Fibroblast of skin of right biceps (primary cell): ENCODE measurements at regions not wholly inside any gene's neighbourhood (a gene's known extent, or its start where the extent isn't known, plus 50 kb on each side); places are given as distances from the start of the nearest gene placed in this dataset.
A peak's percentile ranks its signal among the peaks of the same experiment; 100 is the strongest.

ENCODE experiments used
- DNase-seq: peaks from one replicate; pipeline ENCODE4 v3.0.0-alpha.2; 2013

DNA sequence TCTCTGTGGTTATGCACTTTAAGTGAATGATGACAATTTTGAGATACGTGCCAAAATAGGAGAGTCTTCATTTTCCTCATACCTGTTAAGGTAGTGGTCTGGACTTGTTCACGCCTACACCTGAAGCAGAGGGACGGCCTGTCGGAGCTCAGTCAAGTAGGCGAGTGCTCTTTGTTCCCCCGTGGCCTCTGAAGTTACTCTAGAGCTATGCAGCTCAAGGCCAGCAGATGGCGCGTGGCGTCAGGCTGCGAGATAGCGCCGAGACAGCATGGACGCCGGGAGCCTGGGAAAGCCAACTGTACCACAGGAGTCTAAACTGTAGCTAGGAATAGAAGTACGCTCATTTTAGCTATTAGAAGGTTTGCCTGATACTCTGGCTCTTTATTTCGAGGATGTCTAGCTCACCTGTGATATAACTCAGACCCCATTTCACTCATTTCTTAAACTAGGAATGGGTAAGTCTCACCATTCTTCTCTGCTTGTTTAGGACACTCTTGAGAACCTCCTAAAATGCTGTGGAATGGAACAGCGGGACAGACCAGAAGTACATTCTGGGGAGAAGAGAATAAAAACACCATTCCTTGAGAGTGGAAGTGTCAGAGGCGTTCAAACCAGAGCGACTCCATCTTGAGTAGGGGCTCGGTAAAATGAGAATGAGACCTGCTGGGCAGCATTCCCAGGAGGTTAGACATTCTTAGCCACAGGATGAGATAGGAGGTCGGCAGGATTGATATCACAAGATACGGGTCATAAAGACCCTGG is 267.4 kb upstream of the HMGA2 start:
- DNase-seq = peak; percentile 84

DNA sequence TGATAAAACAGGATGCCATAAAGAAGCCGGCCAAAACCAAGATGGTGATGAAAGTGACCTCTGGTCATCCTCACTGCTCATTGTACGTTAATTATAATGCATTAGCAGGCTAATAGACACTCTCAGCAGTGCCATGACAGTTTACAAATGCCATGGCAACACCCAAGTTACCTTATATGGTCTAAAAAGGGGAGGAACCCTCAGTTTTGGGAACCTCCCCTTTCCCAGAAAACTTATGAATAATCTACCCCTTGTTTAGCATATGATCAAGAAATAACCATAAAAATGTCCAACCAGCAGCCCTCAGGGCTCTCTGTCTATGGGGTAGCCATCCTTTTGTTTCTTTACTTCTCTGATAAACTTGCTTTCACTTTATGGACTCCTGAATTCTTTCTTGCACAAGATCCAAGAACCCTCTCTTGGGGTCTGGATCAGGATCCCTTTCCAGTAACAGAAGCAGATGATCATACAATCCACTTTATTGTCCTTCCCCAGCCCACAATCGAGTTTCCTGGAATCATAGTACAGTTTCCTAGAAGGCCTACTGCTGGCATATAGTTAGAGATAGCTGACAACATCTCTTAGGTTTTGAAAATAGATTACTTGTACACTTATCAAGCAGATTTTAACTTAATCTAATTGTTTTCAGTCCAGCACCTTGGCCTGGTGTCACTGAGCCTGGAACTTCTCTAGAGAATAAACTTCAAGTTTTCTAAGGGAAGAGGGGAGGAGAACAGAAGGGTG is 266.7 kb upstream of the HMGA2 start:
- DNase-seq = peak; percentile 14

DNA sequence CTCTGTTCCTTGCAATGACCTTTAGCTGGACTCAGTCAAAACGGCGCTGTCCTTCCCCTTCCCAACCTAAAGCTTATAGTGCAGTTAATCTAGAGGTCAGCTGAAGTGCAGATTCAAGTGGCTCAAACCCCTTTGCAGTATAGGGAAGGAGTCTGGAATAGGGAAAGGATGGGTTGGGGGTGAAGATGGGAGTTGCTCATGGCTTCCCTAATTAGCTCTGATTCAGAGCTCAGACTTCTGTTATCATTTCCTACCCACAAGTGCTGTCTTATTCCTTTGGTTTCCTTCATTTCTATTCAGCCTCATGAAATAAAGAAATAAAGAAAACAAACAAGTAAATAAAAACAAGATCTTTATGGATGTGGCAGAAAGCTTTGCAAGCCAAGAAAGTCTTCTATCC is 264.0 kb upstream of the HMGA2 start:
- peak; percentile 59 for DNase-seq

DNA sequence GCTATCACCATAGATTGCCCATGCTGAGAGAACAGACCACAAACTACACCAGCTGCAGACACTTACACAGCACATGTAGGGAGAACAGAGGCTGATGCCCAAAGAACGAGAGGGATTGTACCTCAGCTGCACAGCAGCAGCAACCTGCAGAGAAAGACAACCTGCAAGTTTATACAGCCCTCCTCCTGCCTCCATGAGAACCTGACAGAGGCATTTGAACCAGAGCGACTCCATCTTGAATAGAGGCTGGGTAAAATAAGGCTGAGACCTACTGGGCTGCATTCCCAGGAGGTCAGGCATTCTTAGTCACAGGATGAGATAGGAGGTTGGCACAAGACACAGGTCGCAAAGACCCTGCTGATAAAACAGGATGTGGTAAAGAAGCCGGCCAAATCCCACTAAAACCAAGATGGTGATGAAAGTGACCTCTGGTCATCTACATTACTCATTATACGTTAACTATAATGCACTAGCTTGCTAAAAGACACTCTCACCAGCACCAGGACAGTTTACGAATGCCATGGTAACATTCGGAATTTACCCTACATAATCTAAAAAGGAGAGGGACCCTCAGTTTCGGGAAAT is 262.4 kb upstream of the HMGA2 start:
- DNase-seq = peak; percentile 79

DNA sequence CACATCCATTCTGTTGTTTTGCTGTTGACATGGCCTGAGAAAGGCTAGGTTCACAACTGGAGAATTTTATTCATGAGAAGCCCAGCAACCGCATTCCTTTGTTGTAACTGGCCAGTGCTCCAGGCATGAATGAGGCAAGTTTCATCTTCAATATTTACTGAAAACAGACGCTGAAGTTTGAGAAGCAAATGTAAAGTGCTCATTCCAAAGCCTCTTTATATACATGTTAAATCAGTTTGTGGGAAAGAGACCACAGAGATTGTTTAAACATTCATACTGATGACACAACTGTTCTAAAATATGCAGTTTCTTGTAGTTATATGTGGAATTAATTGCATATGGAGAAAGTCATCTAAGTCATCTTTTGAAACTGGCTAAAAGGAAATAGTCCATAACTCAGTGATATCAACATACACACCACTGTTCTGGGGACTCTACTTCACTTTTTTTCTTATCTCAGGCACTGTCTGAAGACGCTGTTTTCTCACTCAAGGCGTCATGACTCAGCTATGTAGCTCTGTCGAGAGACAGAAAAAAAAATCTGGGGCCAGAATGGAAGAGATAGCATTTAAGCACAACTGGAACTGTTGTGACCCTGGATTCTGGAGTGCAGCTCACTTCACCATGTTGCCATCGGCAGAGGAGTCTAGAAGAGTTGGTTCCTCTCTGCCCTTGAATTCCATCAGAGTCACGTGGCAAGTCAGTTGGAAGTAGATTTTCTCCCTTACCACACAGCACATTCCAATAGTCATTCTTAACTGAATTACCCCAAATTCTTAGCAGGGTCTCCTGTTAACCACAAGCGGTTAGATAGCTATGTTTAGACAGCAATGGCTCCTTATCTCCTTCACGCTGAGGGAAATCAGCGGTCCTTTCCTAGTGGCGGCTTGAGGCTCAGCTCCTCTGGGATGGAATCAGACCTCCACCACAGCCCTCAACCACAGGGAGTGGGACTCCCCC is 258.4 kb upstream of the HMGA2 start:
- peak; percentile 99 for DNase-seq

DNA sequence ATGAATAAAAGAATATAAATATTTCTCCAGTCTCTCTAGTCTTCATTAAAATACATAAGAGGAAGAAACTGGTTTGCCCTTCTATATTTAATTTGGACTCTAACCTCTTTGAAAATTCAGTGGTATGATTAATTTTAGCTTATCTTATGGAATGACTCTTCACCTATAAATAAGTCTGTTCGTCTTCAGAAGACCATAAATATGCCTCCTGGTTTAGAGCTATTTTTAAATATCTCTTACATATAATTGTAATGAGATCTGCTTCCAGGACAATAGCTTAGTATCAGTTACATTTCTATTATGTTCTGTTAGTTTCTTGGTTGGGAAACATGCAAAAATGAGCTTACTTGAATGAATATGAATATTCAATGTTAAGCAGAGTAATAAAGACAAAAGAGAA is 257.5 kb upstream of the HMGA2 start:
- DNase-seq = peak; percentile 62

DNA sequence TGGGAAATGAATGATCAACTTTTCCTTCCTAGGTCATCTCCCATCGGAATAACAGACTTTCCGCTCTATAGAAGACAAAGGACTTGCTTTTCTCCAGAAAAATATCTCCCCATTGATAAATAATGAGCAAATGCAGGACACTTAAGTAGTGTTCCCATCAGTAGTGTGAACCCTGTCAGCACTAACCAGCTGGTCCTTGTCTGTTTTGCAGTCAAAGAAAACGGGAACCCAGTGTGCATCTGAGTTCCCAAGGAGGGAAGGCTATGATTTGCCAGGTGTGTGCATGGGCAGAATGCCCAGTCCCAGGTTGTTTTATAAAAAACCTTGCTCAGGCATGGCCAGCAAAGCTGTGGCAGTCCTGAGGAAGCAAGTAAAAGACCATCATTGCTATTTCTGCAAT is 256.5 kb upstream of the HMGA2 start:
- DNase-seq = no peak

DNA sequence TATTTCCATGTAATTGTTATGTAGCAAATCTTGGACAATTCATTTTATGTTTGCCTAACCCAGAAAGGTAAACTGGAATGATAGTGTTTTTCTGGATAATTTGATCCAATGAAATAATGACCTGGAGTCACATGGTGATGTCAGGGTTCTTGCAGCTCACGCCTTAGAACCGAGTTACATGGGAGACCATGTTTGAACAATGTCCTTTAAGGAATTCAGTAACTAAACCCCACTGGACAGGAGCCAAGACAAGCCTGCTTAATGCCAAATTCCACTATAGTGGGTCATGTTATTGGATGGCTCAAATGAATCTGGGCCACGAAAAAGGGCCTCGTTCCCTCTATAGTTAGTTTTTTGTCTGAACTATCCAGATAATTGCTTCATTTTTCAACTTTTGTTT is 255.8 kb upstream of the HMGA2 start:
- DNase-seq = peak; percentile 92

DNA sequence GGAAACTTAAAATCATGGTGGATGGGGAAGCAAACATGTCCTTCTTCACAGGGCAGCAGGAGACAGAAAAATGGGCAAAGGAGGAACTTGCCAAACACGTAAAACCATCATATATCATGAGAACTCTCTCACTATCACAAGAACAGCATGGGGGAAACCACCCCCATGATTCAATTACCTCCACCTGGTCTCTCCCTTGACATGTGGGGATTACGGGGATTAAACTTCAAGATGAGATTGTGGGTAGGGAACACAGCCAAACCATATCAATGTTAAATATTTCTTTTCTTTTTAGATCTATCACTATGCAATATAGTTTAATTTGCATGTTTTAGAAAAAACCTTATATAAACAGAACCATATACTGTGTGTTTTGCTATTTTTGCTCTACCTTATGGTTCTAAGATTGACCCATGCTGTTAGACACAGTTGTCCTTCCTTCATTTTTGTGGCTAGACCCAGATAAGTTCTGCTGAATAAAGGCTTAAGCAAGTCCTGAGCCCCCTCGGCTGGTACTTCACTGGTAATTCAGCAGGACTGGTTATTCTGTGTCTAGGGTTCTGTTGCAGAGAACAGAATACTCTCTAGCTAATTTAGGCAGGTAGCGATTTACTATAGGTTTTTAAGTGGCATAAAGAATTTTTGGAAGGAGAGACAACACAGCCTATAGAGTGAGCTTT is 253.7 kb upstream of the HMGA2 start:
- DNase-seq = no peak

DNA sequence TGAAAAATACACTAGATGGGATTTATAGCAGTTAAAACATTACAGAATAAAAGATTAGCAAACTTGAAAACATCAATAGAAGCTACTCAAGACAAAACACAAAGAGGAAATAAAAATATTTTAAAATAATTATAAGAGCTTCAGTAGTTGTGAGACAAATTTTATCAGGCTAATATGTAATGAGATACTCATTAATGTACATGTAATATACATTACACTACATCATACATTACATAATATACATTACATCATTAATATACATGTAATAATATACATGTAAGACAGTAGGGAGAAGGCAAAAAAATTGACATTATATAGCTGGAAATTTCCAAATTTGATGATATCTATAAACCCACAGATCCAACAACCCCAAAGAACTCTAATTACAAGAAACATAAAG is 249.4 kb upstream of the HMGA2 start:
- DNase-seq = no peak

DNA sequence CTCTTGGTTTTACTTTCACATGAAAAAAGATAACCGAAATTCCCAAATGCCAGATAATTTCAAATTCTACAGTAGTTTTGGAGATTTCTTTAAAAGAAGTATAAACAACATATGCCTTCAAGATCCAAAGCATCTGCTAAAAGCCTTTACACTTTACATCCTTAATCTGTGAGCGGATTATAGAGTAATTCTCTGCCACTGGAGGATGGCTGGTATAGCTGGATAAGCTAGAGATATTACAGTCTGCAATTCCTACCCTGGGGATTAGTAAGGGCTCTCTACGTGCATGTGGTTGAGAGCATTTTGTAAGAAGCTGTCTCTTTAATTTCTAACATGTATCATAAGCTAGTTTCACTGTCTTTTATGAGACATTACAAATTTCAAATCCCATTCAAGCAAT is 240.3 kb upstream of the HMGA2 start:
- no peak for DNase-seq

DNA sequence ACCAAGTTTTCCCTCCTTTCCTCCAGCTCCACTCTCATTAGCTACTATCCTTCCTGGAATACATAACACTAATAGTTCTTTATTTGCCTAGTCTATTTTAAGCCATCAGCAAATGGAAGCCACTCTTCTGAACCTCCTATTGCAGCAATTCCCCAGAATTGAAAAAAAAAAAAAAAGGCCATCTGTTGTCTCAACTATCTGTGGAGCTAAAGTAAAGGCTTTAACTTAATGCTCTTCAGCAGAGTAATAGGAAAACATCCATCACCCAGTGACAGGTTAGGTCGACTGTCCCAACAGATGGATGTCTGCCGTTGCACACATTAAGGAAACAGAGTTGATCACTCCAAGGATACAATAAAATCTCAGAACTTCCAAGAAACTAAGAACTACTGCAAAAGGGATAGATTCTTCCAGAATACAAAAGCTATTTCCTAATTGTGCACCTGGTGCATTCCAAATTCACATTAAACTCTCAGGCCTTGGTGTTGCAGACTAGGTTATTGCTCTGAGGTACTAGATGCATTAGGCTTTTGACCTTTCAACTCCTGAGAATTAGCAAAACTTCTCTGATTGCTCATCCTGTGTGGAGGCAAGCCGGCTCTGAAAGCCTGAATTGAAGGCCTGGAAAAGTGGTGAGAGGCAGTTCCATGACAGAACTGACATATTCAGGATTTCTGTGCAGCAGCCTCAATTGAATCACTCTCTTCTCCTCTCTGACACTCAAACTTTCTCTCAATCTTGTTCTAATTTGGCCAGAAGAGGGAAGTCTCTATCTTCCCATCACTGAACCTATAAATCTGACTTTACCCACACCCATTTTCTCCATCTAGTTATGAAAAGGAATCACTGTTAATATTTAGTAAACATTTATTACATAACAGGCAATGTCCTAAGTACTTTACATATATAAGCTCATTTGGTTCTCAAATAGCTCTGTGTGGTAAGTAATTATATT is 238.4 kb upstream of the HMGA2 start:
- peak; percentile 49 for DNase-seq

DNA sequence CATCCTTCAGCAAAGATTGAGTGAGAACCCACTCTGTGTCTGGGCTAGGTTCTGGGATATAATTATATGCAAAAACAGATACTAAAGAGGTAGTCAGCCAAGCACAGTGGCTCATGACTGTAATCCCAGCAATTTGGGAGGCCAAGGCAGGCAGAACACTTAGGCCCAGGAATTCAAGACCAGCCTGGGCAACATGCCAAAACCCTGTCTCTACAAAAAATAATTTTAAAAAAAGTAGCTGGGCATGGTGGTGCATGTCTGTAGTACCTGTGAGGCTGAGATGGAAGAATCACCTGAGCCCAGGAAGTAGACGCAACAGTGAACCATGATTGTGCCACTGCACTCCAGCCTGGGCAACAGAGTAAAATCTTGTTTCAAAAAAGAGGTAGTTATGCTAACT is 237.5 kb upstream of the HMGA2 start:
- no peak for DNase-seq

DNA sequence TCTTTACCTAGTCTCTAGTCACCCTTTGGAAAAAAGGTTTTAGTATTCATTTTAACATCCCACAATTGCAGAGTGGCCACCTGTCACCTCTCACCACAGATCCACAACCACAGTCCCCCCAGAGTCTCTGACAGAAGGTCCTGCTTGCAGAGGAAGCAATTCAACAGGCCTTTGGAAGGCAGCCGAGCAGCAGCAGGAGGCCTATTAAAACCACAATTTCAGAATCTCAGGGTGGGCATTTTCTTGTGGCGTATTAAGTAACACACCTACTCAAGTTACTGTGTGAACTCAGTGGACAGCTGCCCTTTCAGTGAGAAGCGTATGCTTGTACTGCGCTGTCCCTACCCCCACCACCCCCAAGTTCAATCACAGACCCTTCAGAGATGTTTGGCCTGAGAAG is 234.0 kb upstream of the HMGA2 start:
- no peak for DNase-seq

DNA sequence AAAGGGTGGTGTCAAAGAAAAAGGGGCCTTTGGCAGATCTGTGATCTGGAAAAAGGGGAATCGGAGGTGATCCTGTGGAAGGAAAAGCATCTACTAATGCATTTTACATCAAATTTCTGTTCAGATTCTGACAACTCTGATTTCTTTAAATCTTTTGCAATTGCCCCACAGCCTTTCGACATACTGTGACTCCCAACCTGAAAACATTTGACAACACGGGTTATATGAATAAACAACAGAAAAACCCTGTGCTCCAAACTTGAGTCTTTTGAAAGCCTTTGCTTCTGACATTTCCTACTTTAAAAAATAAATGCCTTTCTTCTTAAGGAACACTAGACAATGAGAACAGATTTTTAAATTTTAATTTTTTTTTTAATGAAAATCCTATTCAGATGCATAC is 231.9 kb upstream of the HMGA2 start:
- DNase-seq = no peak

DNA sequence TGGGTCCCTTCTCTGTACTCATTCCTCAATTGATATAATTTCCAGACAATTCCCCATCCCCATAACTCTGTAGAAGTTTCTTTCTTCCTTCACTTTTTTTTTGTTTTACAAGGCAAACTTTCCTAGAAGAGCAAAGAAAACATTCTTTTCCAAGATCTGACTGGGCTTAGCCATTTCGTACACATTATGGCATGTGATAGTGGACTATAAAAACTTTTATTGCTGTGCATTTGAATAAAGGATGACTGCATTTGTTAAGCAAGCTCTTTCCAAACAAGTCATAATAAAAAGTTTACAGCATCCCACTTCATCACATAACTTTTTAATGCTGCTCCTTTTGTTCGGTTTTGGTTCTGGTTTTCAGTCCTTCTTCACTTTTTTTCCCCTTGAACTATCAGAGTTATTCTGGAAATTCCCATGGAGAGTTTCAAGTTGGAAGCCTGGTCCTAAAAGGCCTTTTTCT is 231.0 kb upstream of the HMGA2 start:
- DNase-seq = no peak

DNA sequence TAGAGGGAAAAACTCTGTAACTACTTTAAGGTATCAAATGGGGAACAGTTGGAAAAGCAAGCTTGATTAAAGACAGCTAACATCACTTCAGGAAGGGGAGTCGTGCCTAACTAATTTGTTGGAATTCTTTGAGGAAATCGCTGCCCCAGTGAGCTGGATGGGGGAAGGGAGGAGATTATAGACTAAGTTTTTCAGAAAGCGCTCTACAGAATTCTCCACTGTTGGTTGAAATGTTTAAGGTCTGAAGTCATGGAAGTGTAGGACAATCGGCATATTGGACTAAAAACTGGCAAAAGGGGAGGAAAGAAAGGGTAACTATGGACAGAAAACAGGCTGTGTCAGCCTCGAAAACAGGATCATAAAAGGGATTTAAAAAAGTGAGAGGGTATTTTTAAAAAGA is 229.9 kb upstream of the HMGA2 start:
- DNase-seq = peak; percentile 81

DNA sequence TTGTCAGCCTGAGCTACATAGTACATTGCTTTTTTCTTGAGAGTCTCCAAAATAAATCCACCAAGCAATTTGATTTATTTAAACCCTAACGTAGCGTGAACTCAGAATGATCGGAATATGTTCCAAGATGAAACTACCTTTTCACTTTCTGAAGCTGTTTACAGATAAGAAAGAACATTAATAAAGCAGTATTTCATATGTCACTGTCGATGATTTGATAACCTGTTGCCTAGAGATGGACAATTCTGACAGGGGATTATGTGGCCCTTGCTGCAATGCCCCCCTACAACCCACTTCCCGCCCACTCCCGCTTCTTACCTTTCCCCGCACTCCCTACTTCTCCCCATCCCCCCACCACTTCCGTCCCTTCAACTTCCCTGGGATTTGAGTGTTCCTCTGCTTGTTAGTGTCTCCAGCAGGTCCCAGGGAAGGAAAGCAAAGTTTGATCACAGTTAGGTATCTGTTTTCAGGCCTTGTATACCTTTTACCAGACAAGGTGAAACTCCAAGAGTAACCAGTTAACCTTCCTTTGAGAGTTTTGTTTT is 229.2 kb upstream of the HMGA2 start:
- DNase-seq = no peak

DNA sequence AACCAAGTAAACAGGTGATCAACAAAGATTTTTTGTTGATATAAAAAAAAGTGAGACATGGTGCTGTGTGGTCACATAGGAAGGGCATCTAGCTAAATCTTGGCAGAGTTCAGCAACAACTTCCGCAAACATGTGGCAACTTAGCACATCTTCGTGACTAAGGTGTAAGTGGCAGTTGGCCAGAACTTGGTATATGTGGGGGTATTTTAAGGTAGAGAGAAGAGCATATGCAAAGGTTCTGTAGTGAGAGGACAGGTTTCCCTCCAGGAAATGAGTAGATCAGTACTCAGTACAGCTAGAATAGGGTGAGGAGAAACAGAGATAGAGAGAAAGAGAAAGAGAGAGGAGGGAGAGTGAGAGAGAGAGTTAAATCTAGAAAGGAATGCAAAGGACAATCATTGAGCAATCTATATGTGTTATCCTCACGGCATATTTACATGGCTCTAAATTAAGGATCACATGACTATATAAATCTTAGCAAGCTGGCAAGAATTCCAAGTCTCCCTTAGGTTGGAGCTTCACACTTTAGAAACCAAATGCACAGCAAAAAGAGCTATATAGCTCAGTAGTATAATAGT is 227.7 kb upstream of the HMGA2 start:
- DNase-seq = peak; percentile 74

DNA sequence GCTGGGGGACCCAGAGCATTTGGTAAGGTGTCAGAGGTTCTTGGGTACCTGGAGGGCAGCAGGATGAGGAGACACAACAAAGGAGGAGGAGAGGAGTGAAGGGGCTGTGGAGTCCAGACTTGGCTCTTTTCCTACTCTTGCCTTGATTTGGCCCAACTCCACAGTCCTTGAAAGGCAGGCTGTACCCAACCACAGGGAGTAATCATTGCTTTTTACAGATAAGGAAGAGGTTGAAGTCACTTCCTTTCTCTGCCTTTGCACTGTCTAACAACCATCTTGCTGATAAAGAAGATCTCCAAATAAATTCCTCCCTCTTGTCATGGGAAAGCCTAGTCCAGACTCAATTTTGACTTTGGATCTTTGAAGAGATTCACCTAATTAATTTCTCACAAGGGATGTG is 226.8 kb upstream of the HMGA2 start:
- peak; percentile 41 for DNase-seq
